ENCODE measurements at regions not wholly inside any gene's neighbourhood (a gene's known extent, or its start where the extent isn't known, plus 50 kb on each side); places are given as distances from the start of the nearest gene placed in this dataset.

- WGBS, 2 donors (ENCODE audit: extremely low coverage in 2 of 2, insufficient read length in 2 of 2, insufficient replicate concordance in 1 of 2): no CpG with 5 or more reads among the region's 6 CpGs
- DNase-seq (ENCODE audit: low spot score): no peak
Observed at GRCh38 chr6:15837205-15837604, 174.4 kb upstream of the DTNBP1 start.

GRCh38 chr6:15832841-15833240 lies 170.0 kb upstream of the DTNBP1 start:
- H4K91ac ChIP-seq (ENCODE audit: low read depth, low read length, poor library complexity): no peak overlapping the region

More at GRCh38 chr6:15837205-15837604, 174.4 kb upstream of the DTNBP1 start:
- Histone ChIP-seq H3K18ac (ENCODE audit: low read length) (no peak overlapping the region), H3K4me2 (ENCODE audit: insufficient read depth, low read length, poor library complexity, severe bottlenecking) (no peak overlapping the region), H2AFZ (ENCODE audit: low read length) (no peak overlapping the region), H4K91ac (ENCODE audit: low read depth, low read length, poor library complexity) (no peak overlapping the region), H3K4me1 (ENCODE audit: control insufficient read depth in 2 of 2, insufficient read depth in 1 of 2, low read depth in 1 of 2, low read length in 2 of 2) (peaks cover 0 to 2% of the 10 kb centered on the region in 2 donors), H3K36me3 (replicated peaks in 1 of 2; ENCODE audit: control insufficient read depth in 2 of 2, insufficient read depth in 2 of 2, low read length in 2 of 2) (no peaks in the 10 kb centered on the region), H3K27ac (replicated peaks; ENCODE audit: low read length) (no peak overlapping the region), H3K4me3 (ENCODE audit: low read length in 2 of 2) (no peak overlapping the region), H2BK5ac (ENCODE audit: low read length) (no peak overlapping the region), H3K14ac (ENCODE audit: low read length) (no peak overlapping the region), H3K79me1 (ENCODE audit: low read depth, low read length) (no peaks in the 10 kb centered on the region), H3K9me3 (replicated peaks in 1 of 2; ENCODE audit: control insufficient read depth in 2 of 2, insufficient read depth in 1 of 2, low read depth in 1 of 2, low read length in 2 of 2) (no peaks in the 10 kb centered on the region), H3K27me3 (ENCODE audit: control insufficient read depth in 3 of 3, insufficient read depth in 3 of 3, low read depth in 1 of 3, low read length in 3 of 3) (no peaks in the 10 kb centered on the region), H3K4ac (ENCODE audit: low read length) (no peak overlapping the region), H2BK15ac (ENCODE audit: low read length) (no peak overlapping the region), H4K8ac (ENCODE audit: low read depth, low read length) (no peak overlapping the region), H2AK5ac (ENCODE audit: low read depth, low read length) (no peak overlapping the region), H3K9ac (ENCODE audit: low read depth, low read length, poor library complexity) (no peak overlapping the region), H2BK120ac (ENCODE audit: low read depth, low read length) (no peak overlapping the region), H2BK12ac (ENCODE audit: low read length) (no peak overlapping the region), H3K23ac (ENCODE audit: low read depth, low read length, poor library complexity) (no peak overlapping the region)

GRCh38 chr6:15829156-15829555 lies 166.3 kb upstream of the DTNBP1 start:
- no peak overlapping the region for H3K4me2 ChIP-seq (ENCODE audit: insufficient read depth, low read length, poor library complexity, severe bottlenecking)
- H3K4me1 ChIP-seq (ENCODE audit: control insufficient read depth in 2 of 2, insufficient read depth in 1 of 2, low read depth in 1 of 2, low read length in 2 of 2): peaks cover 0 to 3% of the 10 kb centered on the region in 2 donors
- no peaks in the 10 kb centered on the region for H3K36me3 ChIP-seq (replicated peaks in 1 of 2; ENCODE audit: control insufficient read depth in 2 of 2, insufficient read depth in 2 of 2, low read length in 2 of 2)
- H3K27ac ChIP-seq (replicated peaks; ENCODE audit: low read length): no peak overlapping the region
- H2BK5ac ChIP-seq (ENCODE audit: low read length): no peak overlapping the region
- no peak overlapping the region for H3K9ac ChIP-seq (ENCODE audit: low read depth, low read length, poor library complexity)
- no CpG with 5 or more reads among the region's 4 CpGs for WGBS, 2 donors (ENCODE audit: extremely low coverage in 2 of 2, insufficient read length in 2 of 2, insufficient replicate concordance in 1 of 2)
- H4K91ac ChIP-seq (ENCODE audit: low read depth, low read length, poor library complexity): no peak overlapping the region
- no peak overlapping the region for H2BK15ac ChIP-seq (ENCODE audit: low read length)
- H3K14ac ChIP-seq (ENCODE audit: low read length): no peak overlapping the region
- H2BK120ac ChIP-seq (ENCODE audit: low read depth, low read length): no peak overlapping the region
- H3K79me1 ChIP-seq (ENCODE audit: low read depth, low read length): no peaks in the 10 kb centered on the region
- H2AFZ ChIP-seq (ENCODE audit: low read length): no peak overlapping the region
- no peak for DNase-seq (ENCODE audit: low spot score)
- H2AK5ac ChIP-seq (ENCODE audit: low read depth, low read length): no peak overlapping the region
- no peak overlapping the region for H4K8ac ChIP-seq (ENCODE audit: low read depth, low read length)
- no peak overlapping the region for H3K23ac ChIP-seq (ENCODE audit: low read depth, low read length, poor library complexity)
- H3K4me3 ChIP-seq (ENCODE audit: low read length in 2 of 2): no peak overlapping the region
- H3K18ac ChIP-seq (ENCODE audit: low read length): no peak overlapping the region
- H2BK12ac ChIP-seq (ENCODE audit: low read length): no peak overlapping the region
- H3K27me3 ChIP-seq (ENCODE audit: control insufficient read depth in 3 of 3, insufficient read depth in 3 of 3, low read depth in 1 of 3, low read length in 3 of 3): no peaks in the 10 kb centered on the region
- no peak overlapping the region for H3K4ac ChIP-seq (ENCODE audit: low read length)
- no peaks in the 10 kb centered on the region for H3K9me3 ChIP-seq (replicated peaks in 1 of 2; ENCODE audit: control insufficient read depth in 2 of 2, insufficient read depth in 1 of 2, low read depth in 1 of 2, low read length in 2 of 2)

More at GRCh38 chr6:15832841-15833240, 170.0 kb upstream of the DTNBP1 start:
- DNase-seq (ENCODE audit: low spot score): no peak
- Histone ChIP-seq H3K27me3 (ENCODE audit: control insufficient read depth in 3 of 3, insufficient read depth in 3 of 3, low read depth in 1 of 3, low read length in 3 of 3) (no peaks in the 10 kb centered on the region), H3K4me1 (ENCODE audit: control insufficient read depth in 2 of 2, insufficient read depth in 1 of 2, low read depth in 1 of 2, low read length in 2 of 2) (no peaks in the 10 kb centered on the region), H3K9me3 (replicated peaks in 1 of 2; ENCODE audit: control insufficient read depth in 2 of 2, insufficient read depth in 1 of 2, low read depth in 1 of 2, low read length in 2 of 2) (no peaks in the 10 kb centered on the region), H3K23ac (ENCODE audit: low read depth, low read length, poor library complexity) (no peak overlapping the region), H2AK5ac (ENCODE audit: low read depth, low read length) (no peak overlapping the region), H3K14ac (ENCODE audit: low read length) (no peak overlapping the region), H2BK15ac (ENCODE audit: low read length) (no peak overlapping the region), H3K27ac (replicated peaks; ENCODE audit: low read length) (no peak overlapping the region), H3K4ac (ENCODE audit: low read length) (no peak overlapping the region), H2BK120ac (ENCODE audit: low read depth, low read length) (no peak overlapping the region), H3K9ac (ENCODE audit: low read depth, low read length, poor library complexity) (no peak overlapping the region), H3K36me3 (replicated peaks in 1 of 2; ENCODE audit: control insufficient read depth in 2 of 2, insufficient read depth in 2 of 2, low read length in 2 of 2) (no peaks in the 10 kb centered on the region), H3K18ac (ENCODE audit: low read length) (no peak overlapping the region), H2BK12ac (ENCODE audit: low read length) (no peak overlapping the region), H3K4me2 (ENCODE audit: insufficient read depth, low read length, poor library complexity, severe bottlenecking) (no peak overlapping the region), H2AFZ (ENCODE audit: low read length) (no peak overlapping the region), H3K4me3 (ENCODE audit: low read length in 2 of 2) (no peak overlapping the region), H2BK5ac (ENCODE audit: low read length) (no peak overlapping the region), H4K8ac (ENCODE audit: low read depth, low read length) (no peak overlapping the region), H3K79me1 (ENCODE audit: low read depth, low read length) (no peaks in the 10 kb centered on the region)
- no CpG with 5 or more reads among the region's 1 CpG for WGBS, 2 donors (ENCODE audit: extremely low coverage in 2 of 2, insufficient read length in 2 of 2, insufficient replicate concordance in 1 of 2)

- Histone ChIP-seq H3K18ac (ENCODE audit: low read length) (no peak overlapping the region), H3K4me1 (ENCODE audit: control insufficient read depth in 2 of 2, insufficient read depth in 1 of 2, low read depth in 1 of 2, low read length in 2 of 2) (peaks cover 0 to 3% of the 10 kb centered on the region in 2 donors), H3K4ac (ENCODE audit: low read length) (no peak overlapping the region), H3K14ac (ENCODE audit: low read length) (no peak overlapping the region), H2BK12ac (ENCODE audit: low read length) (no peak overlapping the region), H2BK5ac (ENCODE audit: low read length) (no peak overlapping the region), H3K23ac (ENCODE audit: low read depth, low read length, poor library complexity) (no peak overlapping the region), H4K91ac (ENCODE audit: low read depth, low read length, poor library complexity) (no peak overlapping the region), H3K27ac (replicated peaks; ENCODE audit: low read length) (no peak overlapping the region), H2BK120ac (ENCODE audit: low read depth, low read length) (no peak overlapping the region), H4K8ac (ENCODE audit: low read depth, low read length) (no peak overlapping the region), H3K27me3 (ENCODE audit: control insufficient read depth in 3 of 3, insufficient read depth in 3 of 3, low read depth in 1 of 3, low read length in 3 of 3) (no peaks in the 10 kb centered on the region), H2AFZ (ENCODE audit: low read length) (no peak overlapping the region), H2BK15ac (ENCODE audit: low read length) (no peak overlapping the region), H3K9me3 (replicated peaks in 1 of 2; ENCODE audit: control insufficient read depth in 2 of 2, insufficient read depth in 1 of 2, low read depth in 1 of 2, low read length in 2 of 2) (no peaks in the 10 kb centered on the region), H3K79me1 (ENCODE audit: low read depth, low read length) (no peaks in the 10 kb centered on the region), H3K4me2 (ENCODE audit: insufficient read depth, low read length, poor library complexity, severe bottlenecking) (no peak overlapping the region), H3K4me3 (ENCODE audit: low read length in 2 of 2) (no peak overlapping the region), H3K9ac (ENCODE audit: low read depth, low read length, poor library complexity) (no peak overlapping the region), H3K36me3 (replicated peaks in 1 of 2; ENCODE audit: control insufficient read depth in 2 of 2, insufficient read depth in 2 of 2, low read length in 2 of 2) (no peaks in the 10 kb centered on the region), H2AK5ac (ENCODE audit: low read depth, low read length) (no peak overlapping the region)
- no CpG with 5 or more reads among the region's 8 CpGs for WGBS, 2 donors (ENCODE audit: extremely low coverage in 2 of 2, insufficient read length in 2 of 2, insufficient replicate concordance in 1 of 2)
- DNase-seq (ENCODE audit: low spot score): no peak
Observed at GRCh38 chr6:15827496-15828255, 164.8 kb upstream of the DTNBP1 start.
